ENCODE measurements at regions not wholly inside any gene's neighbourhood (a gene's known extent, or its start where the extent isn't known, plus 50 kb on each side); places are given as distances from the start of the nearest gene placed in this dataset.

DNA sequence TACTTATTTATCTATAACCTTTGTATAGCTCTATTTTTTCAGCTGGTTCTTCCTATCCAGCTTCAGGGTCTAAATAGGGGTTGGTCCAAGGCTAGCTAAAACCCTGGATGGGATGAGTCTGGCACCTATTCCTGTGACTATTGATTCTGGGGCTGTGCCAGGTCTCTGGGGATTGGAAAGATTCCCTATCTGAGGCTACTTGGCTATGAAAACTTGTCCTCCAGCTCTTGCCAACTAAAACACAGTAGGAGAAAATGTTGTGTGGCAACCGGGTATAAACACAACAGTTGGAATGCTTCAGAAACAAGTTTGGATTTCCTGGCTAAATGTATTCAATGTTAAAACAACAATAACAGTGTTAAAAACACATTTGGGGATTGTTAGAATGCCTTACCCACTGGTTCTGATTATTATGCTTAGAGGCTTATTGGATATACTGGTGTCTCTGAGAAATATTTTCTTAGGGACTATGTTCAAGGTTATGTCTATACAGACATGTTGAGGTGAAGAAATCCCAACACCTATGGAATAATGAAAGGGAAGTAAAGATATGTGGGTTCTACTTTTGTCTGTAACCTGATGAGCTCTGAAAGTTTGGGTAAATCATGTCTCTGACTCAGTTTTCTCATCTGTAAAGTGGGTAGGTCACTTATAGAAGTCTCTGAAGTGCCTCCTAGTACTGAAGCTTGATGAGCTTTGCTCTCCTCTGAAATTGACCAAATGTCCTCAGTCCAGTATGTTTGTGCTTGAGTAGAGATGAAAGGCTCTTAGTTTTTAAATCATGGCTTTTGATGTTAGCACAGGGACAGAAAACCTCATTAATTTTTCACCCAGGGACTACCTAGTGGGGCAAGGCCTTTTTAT, 460.7 kb downstream of the MTX2 start:
- DNase-seq (ENCODE audit: low read depth in 2 of 2): no peak

DNA sequence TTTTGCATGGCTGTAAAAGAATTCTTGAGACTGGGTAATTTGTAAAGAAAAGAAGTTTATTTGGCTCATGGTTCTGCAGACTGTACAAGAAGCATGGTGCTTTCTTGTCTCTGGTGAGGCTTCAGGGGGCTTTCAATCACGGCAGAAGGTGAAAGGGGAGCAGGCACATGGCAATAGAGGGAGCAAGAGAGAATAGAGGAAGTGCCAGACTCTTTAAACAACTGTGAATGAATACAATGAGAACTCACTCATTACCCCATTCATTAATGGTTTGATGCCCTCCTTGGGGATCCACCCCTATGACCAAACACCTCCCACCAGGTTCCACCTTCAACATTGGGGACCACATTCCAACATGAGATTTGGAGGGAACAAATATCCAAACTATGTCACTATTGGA, 463.5 kb downstream of the MTX2 start:
- DNase-seq (ENCODE audit: low read depth in 2 of 2): no peak

DNA sequence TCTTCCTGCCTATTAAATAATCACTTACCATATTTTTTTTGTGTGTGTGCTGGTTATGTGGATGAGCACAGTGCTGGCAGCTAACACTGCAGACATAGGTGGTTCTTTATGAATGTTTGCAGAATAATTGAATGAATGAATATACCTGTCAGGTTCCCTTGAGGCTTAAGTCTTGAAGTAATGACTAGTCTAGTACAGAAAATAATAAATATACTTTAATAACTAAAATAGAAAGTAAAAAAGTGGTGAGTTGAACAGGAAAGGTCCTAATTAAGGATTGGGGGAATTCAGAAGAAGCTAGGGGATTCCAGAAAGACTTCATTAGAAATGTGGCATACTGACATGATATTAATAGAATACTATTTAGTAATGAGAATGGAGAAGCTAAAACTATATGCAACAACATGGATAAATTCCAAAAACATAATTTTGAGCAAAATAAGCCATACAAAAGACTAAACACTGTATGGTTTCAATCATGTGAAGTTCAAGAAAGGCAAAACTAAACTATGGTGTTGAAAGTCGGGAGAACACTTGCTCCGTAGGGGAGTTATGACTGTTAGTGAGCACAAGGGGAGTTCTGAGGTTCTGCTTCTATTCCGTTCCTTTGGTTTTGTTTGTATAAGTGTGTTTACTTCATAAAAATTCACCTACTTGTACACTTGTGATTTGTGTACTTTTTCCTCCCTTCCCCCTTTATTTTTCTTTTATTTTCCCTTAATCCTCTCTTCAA, 464.6 kb downstream of the MTX2 start:
- no peak for DNase-seq (ENCODE audit: low read depth in 2 of 2)

DNA sequence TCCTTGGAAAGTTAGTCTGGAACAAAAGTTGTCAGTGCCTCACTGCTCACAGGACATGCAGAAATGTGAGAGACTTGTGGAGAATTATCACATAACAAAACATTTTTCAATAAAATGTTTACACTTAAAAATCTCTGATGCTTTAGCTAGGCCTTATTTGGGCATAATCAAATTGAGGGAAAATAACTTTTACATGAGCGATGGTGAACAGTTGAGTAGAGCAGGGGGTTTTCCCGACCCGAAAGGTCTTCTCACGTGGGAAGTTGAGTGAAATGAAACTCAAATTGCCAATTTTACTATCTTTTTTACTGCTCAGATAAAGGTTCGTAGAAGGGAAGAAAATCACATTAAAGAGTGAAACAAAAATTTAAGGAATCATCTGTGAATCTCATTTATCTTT, 465.6 kb downstream of the MTX2 start:
- DNase-seq (ENCODE audit: low read depth in 2 of 2): no peak

DNA sequence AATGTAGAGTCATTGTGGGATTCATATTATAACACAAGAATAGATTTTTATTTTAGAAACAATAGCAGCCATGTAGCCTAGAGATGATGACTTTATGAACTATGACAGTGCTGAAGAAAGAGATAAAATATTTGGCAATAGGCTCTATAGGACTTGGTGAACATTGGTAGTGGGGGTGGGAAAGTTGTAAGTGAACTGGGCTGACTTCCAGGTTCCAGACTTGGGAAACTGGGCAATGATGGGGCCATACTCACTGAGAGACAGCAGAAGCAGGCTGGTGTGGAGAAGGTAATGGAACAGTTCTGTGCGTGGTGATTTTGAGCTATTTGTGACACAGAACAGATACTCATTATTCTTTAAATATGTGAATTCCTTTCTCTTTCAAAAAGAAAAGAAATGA, 470.3 kb upstream of the HNRNPA3 start:
- no peak for DNase-seq (ENCODE audit: low read depth in 2 of 2)

DNA sequence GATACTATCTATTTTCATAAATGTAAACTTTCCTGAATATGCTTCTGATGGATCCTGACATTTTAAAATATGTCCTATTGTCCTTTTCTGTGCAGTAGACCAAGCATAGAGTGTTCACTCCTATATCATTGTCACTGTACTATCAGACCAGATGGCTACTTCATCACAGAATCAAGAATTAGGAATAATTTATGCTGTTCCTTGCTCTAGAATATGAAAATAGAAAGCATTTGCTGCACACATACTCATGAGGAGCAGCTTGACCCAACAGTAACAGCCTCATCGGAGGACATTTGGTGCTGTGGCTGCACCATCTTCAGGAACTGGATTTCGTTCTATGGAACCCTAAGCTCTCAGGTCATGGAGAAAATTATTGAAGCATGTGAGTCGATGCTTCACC, 468.9 kb upstream of the HNRNPA3 start:
- DNase-seq (ENCODE audit: low read depth in 2 of 2): no peak

DNA sequence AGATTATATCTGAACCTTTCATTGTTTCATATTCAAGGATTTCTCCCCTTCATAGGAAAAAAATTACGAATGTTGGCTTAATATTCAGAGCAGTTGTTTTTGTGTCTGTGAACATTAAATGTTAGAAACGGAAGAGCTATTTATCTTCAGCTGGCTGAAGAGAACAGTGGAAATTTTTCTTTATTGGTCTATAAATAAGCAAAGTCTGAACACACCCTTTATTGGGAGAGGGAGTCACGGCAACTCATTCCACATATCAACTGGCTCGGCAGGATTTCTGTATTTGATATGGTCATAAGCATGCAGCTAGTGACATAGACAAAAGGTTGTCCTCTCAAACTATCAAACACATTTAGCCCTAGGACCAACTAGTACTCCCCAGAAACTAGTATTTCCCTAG, 468.4 kb upstream of the HNRNPA3 start:
- no peak for DNase-seq (ENCODE audit: low read depth in 2 of 2)

DNA sequence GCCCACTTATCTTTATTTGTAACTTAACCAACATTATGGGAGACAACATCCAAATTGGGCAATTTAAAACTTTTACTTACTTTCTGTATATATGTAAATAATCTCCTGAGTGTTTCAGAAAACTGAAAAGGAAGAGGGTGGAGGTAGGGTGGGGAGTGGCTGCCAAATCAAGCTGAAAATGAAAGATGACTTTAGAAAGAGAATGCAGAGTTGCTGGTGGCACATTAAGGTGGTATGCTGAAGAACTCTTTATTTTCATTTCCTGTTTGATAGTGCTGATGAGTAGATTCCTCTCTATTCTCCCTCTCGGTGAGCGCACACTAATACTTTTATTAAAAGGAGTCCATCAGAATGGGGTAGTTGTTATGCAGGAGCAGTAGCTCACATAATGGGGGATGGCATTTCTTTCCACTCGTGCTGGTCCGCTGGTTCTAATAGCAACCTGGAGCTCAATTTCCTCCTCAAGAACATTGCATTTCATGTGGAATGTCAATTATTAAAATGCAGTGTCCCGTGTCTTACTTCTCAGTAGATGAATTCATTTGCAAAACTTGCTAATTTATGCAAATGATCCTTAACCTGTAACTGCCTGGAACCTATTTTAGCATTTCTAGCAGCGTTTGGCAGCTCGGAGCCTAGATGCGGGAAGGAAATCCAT, 466.9 kb upstream of the HNRNPA3 start:
- DNase-seq (ENCODE audit: low read depth in 2 of 2): no peak

DNA sequence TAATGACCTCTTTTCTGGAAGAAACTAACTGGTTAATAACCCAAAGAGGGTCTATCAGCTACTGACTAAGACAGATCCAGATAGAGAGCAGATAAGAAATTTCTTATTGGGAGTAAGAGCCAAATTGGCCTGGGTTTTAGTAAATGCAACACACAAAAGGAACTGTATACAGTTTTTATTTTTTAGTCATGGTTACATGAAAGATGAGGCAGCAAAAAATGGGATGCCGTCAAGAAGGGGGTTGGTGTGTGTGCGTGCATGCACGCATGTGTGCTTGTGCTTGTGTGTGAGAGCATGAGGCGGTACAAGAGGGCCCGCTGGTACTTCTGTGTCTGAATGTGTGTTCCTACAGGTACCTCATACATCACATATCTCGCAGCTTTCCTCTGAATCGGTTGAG, 466.2 kb upstream of the HNRNPA3 start:
- no peak for DNase-seq (ENCODE audit: low read depth in 2 of 2)

DNA sequence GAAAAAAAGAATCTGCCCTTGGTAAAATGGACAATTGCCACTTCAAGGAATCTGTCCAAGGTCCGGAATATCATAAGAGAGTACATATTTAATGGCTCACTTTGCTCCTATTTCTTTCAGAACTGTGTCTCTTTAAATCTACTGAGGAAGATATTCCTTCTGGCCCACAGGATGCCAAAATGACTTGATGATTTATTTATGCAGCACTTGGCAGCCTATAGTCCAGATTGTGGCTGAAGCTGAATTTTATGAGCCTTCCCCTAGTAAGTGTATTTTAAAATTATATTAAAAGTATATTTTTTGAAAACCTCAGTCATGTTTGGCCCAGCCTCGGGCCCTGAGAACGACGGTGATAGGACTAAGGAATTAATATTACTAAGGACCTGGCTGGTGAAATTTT, 465.1 kb upstream of the HNRNPA3 start:
- DNase-seq (ENCODE audit: low read depth in 2 of 2): no peak

DNA sequence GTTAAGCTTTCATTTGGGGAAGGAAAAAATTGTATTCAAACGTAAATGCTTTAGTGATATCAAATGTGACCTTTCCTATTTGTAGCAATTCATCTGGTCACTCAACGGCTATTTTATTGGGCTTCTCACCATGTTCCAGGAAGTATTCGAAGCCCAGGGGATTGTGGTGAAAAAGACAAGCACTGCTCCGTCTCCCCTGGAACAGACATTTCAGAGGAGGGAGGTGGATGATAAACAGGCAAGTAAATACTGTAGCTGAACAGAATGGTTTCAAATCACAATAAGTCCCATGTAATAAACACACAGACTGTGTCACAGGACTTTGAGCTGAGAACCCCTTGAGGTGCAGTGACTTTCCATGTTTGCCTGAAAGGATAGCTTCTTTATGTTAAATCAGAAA, 464.7 kb upstream of the HNRNPA3 start:
- no peak for DNase-seq (ENCODE audit: low read depth in 2 of 2)

DNA sequence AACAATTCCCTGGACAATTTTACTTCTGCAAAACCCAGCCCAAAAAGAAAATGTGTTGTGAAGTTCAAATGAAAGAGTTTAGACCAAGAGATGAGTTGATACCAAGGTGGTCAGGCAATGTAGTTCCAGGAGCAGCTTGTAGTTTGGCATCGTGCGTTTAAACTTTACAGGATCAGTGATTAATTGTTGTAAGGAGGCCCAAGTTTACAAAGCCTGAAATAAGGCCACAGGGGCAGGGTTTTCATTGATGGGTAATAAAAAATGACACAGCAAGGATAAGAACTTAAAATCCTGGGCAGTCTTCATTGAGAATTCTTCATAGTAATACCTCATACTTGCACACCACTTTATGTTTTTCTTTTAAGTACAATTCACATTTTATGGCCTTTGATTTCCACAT, 463.9 kb upstream of the HNRNPA3 start:
- no peak for DNase-seq (ENCODE audit: low read depth in 2 of 2)

DNA sequence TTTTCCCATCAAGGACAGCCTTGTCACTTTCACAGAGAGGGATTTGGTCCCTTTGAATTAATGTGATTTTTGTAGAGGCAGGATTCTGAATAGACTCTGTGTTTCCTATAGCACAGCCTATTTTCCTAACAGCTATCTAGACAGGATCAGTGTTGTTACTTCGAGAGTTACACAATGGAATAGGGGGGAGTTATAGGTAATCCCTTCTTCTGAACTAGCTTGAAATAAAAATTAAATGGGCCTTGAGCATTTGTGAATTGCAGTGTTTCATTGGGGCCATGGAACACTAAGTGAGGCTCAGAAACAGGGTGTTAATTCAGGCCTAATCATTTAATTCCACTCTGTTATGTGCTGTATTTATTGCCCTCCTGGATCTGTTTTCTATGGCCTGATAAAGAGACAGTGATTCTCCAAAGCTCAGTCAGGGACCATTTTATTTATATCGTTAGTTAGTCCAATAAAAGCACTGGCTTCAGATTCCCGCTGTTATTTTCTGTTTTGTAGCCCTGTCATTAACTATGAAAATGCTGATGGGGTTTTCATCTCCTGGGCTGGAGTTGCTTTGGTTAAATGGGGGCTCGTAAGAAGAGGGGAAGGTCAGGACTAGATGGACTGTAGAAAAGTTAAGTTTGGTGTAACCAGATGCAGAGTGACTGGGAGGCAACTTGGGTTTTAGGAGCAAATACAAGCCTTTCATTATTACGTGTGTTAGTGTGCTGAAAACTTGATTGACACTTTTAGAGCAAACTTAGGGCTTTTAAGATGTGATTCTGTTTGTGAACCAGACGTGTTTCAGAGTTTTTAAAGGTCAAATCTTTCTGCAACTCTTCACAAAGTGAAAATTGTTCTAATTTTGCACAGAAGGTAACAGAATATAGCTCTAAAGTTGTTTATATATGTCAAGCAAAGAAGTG, 461.0 kb upstream of the HNRNPA3 start:
- DNase-seq (ENCODE audit: low read depth in 2 of 2): no peak

DNA sequence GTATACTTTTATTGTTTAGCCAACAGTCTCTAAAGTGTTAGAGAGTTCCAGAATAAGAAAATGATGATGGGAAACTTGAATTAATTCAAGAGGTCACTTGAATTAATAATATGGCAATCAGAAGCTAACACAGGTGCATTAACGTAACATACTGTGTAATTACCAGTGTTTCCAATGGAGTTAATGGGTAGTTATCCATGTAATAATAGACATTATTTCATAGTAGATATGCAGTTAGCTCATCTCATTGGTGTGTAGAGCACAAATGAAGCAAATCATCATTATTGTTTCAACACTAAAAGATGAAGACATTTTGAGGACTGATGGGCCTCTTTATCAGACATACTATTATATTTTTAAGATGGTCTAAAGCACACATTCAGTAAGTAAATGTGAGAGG, 460.3 kb upstream of the HNRNPA3 start:
- DNase-seq (ENCODE audit: low read depth in 2 of 2): no peak

DNA sequence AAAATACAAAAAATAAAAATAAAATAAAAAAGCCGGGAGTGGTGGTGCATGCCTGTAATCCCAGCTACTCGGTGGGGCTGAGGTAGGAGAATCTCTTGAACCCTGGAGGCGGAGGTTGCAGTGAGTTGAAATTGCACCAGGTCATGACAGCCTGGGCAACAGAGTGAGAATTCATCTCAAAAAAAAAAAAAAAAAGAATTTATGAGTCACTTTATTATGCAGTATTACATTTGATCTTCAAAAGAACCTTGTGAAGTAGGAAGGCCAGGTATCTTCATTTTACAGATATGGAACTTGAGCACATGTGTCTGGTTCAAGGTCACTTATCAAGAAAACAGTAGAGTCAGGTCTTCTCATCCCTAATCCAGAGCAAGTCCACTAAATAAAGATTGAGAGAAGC, 459.4 kb upstream of the HNRNPA3 start:
- DNase-seq (ENCODE audit: low read depth in 2 of 2): no peak

DNA sequence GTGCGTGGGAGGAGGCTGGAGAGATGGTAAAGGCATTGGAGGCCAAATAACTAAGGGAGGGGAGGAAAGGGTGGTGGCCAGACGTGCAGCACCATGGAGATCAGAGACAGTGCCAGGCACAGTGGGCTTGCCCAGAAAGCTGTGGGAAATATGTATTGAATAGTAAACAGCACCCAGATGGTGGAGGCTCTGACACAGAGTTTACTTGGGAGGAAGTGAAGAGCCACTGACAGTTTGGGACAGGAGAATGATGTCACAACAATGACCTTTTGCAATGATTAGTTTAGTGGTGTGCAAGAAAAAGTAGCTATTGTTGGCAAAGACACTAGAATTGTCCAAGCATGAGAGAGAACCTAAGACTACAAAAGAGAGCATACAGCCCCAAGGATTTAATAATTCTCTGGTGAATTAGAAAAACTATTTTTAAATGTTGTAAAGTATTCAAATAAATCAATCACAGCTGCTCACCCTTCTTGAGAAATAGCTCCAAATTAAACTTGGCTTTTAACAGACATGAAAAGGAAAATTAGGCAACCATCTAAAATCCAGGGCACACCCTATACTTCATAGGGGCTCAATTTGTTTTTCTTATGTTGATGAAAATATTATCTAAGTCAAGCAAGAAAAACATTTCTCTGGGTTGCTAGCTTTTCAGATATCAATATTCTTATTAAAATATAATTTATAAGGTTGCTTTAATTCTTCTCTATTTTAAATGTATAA, 458.7 kb upstream of the HNRNPA3 start:
- DNase-seq (ENCODE audit: low read depth in 2 of 2): no peak

DNA sequence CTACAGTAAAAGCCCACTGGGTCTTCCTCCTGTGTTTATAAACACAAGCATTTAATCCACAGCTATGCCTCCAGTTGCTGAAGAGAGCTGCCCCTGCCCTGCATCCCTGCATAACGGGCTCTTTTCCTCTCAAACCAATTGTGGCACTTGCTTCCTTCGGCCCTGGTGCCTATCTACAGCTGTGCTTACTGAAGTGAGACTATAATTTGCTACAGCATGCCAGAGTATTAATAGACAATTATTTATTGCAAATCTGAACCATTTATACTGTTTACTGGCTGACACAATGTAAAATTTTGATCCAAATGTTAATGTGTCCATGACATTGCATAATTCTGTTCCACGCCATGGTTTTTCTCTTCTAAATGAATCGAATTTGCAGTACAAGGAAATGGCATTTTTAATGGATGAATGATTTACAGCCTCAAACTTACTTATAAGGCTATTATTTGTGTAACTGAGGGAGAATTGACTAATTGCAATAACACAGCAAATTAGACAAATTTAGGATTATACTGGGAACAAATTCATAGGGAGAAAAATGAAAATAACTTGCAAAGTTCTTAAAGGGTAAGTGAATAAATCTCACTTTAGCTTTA, 457.0 kb upstream of the HNRNPA3 start:
- DNase-seq (ENCODE audit: low read depth in 2 of 2): no peak

DNA sequence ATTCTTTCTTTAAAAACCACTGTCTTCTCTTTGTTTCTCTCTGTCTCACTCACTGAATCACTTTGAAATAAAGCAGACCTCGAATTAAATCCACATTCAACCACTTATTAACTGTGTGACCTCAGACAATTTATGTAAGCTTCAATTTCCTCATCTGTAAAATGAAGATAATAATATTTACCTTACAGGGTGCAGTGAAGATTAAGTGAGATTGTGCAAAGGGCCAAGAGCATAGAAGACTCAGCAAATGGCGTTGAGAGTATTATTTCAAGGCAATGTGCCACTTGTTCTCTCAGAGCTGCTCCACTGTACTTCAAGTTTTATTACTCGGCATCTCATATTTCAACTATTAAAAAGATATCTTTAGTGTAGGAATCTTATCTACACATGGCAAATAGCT, 454.2 kb upstream of the HNRNPA3 start:
- DNase-seq (ENCODE audit: low read depth in 2 of 2): no peak

DNA sequence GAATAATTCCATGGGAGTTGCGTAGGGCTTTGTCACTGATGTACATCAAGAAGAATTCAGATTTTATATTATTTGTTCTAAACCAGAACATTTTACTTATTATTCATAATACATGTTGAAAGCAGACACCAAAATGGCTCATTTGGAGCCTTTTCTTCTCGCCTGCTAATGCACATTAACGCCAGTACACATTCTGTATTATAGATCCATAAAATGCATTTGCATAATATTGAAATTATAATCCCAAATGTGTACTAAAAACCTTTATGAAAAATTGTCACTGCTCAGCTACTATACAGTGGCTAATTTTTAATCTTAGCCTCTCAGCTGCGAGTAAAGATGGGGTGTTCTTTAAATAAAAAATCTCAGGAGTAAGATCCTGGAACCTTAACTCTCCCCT, 452.2 kb upstream of the HNRNPA3 start:
- no peak for DNase-seq (ENCODE audit: low read depth in 2 of 2)

DNA sequence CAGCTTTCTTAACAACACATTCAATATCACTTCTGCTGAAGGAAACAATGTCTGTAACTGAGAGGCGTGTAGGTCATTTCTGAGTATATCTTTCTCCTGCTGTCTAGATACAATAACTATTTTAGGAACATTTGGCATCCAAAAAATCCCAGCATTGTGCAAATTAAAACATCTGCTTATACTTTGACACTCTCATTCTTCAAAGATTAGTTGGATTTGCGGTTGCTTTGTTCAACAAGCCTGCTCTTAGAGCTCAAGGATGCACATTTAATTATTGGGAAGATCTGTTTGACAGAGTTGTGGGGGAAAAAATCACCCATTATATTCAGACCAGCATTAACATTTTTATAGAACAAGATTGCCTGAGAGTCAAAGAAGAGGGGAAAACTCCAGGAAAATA, 449.5 kb upstream of the HNRNPA3 start:
- DNase-seq (ENCODE audit: low read depth in 2 of 2): no peak

All from stimulated activated CD4-positive, alpha-beta T cell treated with anti-CD3 and anti-CD28 coated beads, Interleukin-12 subunit alpha, Interleukin-12 subunit beta, amount 100 ng/mL, for 24 hours (primary cell).